OCI-LY7 (cell line): ENCODE measurements at regions not wholly inside any gene's neighbourhood (a gene's known extent, or its start where the extent isn't known, plus 50 kb on each side); places are given as distances from the start of the nearest gene placed in this dataset.

Experiments used
- CTCF ChIP-seq: fragments of 200-600 bp; sonication (generic); conservative IDR thresholded peaks from 2 replicates; pipeline ENCODE4 v1.5.1; 2014; ENCODE audit warnings: mild to moderate bottlenecking, antibody characterized with exemption, low read length, moderate library complexity, mixed read lengths
- EZH2phosphoT487 ChIP-seq: fragments of 200-600 bp; sonication (generic); IDR thresholded peaks from 2 replicates; pipeline ENCODE4 v1.6.1; 2018; ENCODE audit warnings: low read depth, borderline replicate concordance, mild to moderate bottlenecking, mixed run types, antibody characterized with exemption, low read length, moderate library complexity, mixed read lengths

- TF ChIP-seq CTCF (no peak), EZH2phosphoT487 (no peak)
Observed at GRCh38 chr6:25009393-25009710, 73.6 kb upstream of the RIPOR2 start.
